ENCODE measurements at regions not wholly inside any gene's neighbourhood (a gene's known extent, or its start where the extent isn't known, plus 50 kb on each side); places are given as distances from the start of the nearest gene placed in this dataset.

- no peaks in the 10 kb centered on the region for H3K36me3 ChIP-seq
- no peak overlapping the region for H3K27ac ChIP-seq
- no peak for TF ChIP-seq CTCF (IDR thresholded peaks at IDR 0.05)
- H3K27me3 ChIP-seq, result no peaks in the 10 kb centered on the region
- no peak overlapping the region for H3K4me3 ChIP-seq
- H3K4me1 ChIP-seq, result no peaks in the 10 kb centered on the region
- intact Hi-C loops (cut with DNase I), result no loop called here
- ATAC-seq (no peak), DNase-seq (no peak)
- H3K9me3 ChIP-seq, result no peaks in the 10 kb centered on the region
Measured at GRCh38 chr2:136189221-136189782, 71.4 kb upstream of the CXCR4 start.

GRCh38 chr2:136188086-136188485, 70.1 kb upstream of the CXCR4 start:
- H3K9me3 ChIP-seq, result no peaks in the 10 kb centered on the region
- no peak for ATAC-seq

GRCh38 chr2:136185981-136186776, 68.2 kb upstream of the CXCR4 start:
- intact Hi-C loops (cut with DNase I), result no loop called here
- ATAC-seq, result no peak
- H3K9me3 ChIP-seq, result no peaks in the 10 kb centered on the region
- no peak for DNase-seq
- H3K27me3 ChIP-seq, result no peaks in the 10 kb centered on the region
- no peaks in the 10 kb centered on the region for H3K36me3 ChIP-seq
- no peak overlapping the region for H3K4me3 ChIP-seq
- H3K4me1 ChIP-seq, result no peaks in the 10 kb centered on the region
- H3K27ac ChIP-seq, result no peak overlapping the region
- no peak for TF ChIP-seq CTCF (IDR thresholded peaks at IDR 0.05)

More at GRCh38 chr2:136188086-136188485, 70.1 kb upstream of the CXCR4 start:
- H3K36me3 ChIP-seq, result no peaks in the 10 kb centered on the region
- TF ChIP-seq CTCF (IDR thresholded peaks at IDR 0.05), result no peak
- no peak for DNase-seq
- no peaks in the 10 kb centered on the region for H3K4me1 ChIP-seq
- H3K4me3 ChIP-seq, result no peak overlapping the region
- intact Hi-C loops (cut with DNase I), result no loop called here
- H3K27me3 ChIP-seq, result no peaks in the 10 kb centered on the region
- no peak overlapping the region for H3K27ac ChIP-seq

DNA sequence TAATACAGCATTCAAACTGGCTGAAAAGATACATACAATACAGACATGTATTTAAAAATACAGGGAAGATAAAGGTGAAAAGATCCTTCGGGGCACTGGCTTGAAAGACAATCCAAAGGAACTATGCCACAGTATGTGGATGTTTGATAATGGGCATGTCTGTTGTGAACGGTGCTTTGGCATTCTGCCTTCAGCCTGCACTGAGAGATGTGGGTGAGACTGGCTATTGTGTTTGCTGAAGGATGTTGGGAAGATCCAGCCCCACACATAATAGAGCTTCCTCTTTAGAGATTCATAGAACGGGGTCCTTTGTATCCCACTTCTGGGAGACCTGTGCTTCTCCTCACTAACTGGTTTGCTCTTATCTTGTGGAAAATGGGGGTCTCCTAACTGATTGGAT, 65.1 kb upstream of the CXCR4 start:
- no peak for TF ChIP-seq CTCF (IDR thresholded peaks at IDR 0.05)
- no peak overlapping the region for H3K4me3 ChIP-seq
- H3K4me1 ChIP-seq, result no peaks in the 10 kb centered on the region
- H3K9me3 ChIP-seq, result no peaks in the 10 kb centered on the region
- intact Hi-C loops (cut with DNase I), result no loop called here
- no peaks in the 10 kb centered on the region for H3K36me3 ChIP-seq
- ATAC-seq, result no peak
- no peak overlapping the region for H3K27ac ChIP-seq
- H3K27me3 ChIP-seq, result no peaks in the 10 kb centered on the region
- no peak for DNase-seq

DNA sequence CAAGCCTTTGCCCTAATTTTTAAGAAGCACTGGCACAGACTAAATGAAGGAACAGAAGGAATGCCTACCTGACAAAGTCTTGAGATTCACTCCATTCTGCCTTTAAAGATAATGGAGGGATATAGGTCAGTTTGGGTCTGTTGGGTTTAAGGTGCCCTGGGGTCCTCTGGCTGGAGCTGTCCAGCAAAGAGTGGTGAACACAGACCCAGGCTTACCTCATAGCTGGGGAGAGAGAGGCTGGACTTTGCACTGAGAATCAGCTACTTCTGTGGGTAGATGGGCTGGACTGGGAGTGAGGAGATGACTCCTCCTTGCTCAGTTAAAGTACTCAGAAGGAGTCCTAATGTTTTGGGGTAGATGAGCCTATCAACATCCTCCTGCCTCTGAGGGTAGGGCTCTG, 64.4 kb upstream of the CXCR4 start:
- ATAC-seq, result no peak

More for the DNA sequence above, 64.4 kb upstream of the CXCR4 start:
- no peak for DNase-seq
- H3K9me3 ChIP-seq, result no peaks in the 10 kb centered on the region
- intact Hi-C loops (cut with DNase I), result no loop called here
- no peaks in the 10 kb centered on the region for H3K36me3 ChIP-seq
- TF ChIP-seq CTCF (IDR thresholded peaks at IDR 0.05), result no peak
- no peak overlapping the region for H3K4me3 ChIP-seq
- no peak overlapping the region for H3K27ac ChIP-seq
- no peaks in the 10 kb centered on the region for H3K4me1 ChIP-seq
- no peaks in the 10 kb centered on the region for H3K27me3 ChIP-seq
